CD14-positive monocyte (primary cell): ENCODE measurements at regions not wholly inside any gene's neighbourhood (a gene's known extent, or its start where the extent isn't known, plus 50 kb on each side); places are given as distances from the start of the nearest gene placed in this dataset.

Experiments used
- DNase-seq, 3 donors: peaks; one replicate each; pipeline ENCODE4 v3.0.0-alpha.2; 2011 to 2022
- H2AFZ ChIP-seq: 2 replicates; pipeline ENCODE4 v1.6.0; 2012; ENCODE audit warnings: mild to moderate bottlenecking, low read depth, low read length, inconsistent platforms; ENCODE audit not compliant: insufficient read depth, poor library complexity, severe bottlenecking
- H3K27ac ChIP-seq, 2 donors: 1 replicate in 1 of 2; 2 replicates in 1 of 2; pipeline ENCODE4 v1.5.1; 2012 to 2013; ENCODE audit warnings: low read length in 2 of 2, control low read depth in 1 of 2, inconsistent platforms in 1 of 2, low read depth in 1 of 2, mild to moderate bottlenecking in 1 of 2
- H3K27me3 ChIP-seq, 2 donors: one replicate each; pipeline versions ENCODE4 v1.6.0 to v1.6.1; 2011 to 2013; ENCODE audit warnings: low read length in 2 of 2; ENCODE audit not compliant: control insufficient read depth in 2 of 2, insufficient read depth in 2 of 2
- H3K36me3 ChIP-seq, 2 donors: replicated peaks in 1 of 2; 1 replicate in 1 of 2; 2 replicates in 1 of 2; pipeline versions ENCODE4 v1.5.1 to v1.6.1; 2012 to 2013; ENCODE audit warnings: low read length in 2 of 2, control low read depth in 1 of 2, inconsistent platforms in 1 of 2, mild to moderate bottlenecking in 1 of 2; ENCODE audit not compliant: insufficient read depth in 2 of 2, control insufficient read depth in 1 of 2
- H3K4me1 ChIP-seq, 2 donors: 1 replicate in 1 of 2; 2 replicates in 1 of 2; pipeline versions ENCODE4 v1.5.1 to v1.6.1; 2012 to 2013; ENCODE audit warnings: low read length in 2 of 2, control low read depth in 1 of 2, inconsistent platforms in 1 of 2, mild to moderate bottlenecking in 1 of 2, moderate library complexity in 1 of 2; ENCODE audit not compliant: insufficient read depth in 2 of 2, control insufficient read depth in 1 of 2
- H3K4me2 ChIP-seq: replicated peaks from 2 replicates; pipeline ENCODE3; 2012; ENCODE audit warnings: low read length, moderate library complexity, mild to moderate bottlenecking; ENCODE audit not compliant: poor library complexity, severe bottlenecking; ENCODE audit errors: extremely low read depth
- H3K4me3 ChIP-seq, 3 experiments: fragments of 200-600 bp in 1 of 3; sonication (generic) in 1 of 3; replicated peaks in 1 of 3; 1 replicate in 2 of 3; 2 replicates in 1 of 3; pipeline ENCODE4 v1.5.1; 2011 to 2013; ENCODE audit warnings: low read length in 3 of 3, mild to moderate bottlenecking in 3 of 3, control low read depth in 2 of 3, low read depth in 2 of 3, inconsistent platforms in 1 of 3, moderate library complexity in 1 of 3
- H3K79me2 ChIP-seq: 2 replicates; pipeline ENCODE4 v1.6.0; 2012; ENCODE audit warnings: mild to moderate bottlenecking, control low read depth, inconsistent platforms, low read length, moderate library complexity; ENCODE audit not compliant: insufficient read depth
- H3K9ac ChIP-seq: 2 replicates; pipeline ENCODE4 v1.6.0; 2017; ENCODE audit warnings: low read length, mild to moderate bottlenecking; ENCODE audit not compliant: insufficient read depth, poor library complexity, severe bottlenecking
- H3K9me3 ChIP-seq, 2 donors: replicated peaks in 1 of 2; 1 replicate in 1 of 2; 2 replicates in 1 of 2; pipeline versions ENCODE4 v1.5.1 to v1.6.1; 2012 to 2013; ENCODE audit warnings: low read length in 2 of 2, control low read depth in 1 of 2; ENCODE audit not compliant: control insufficient read depth in 1 of 2, insufficient read depth in 1 of 2
- H4K20me1 ChIP-seq: 2 replicates; pipeline ENCODE4 v1.6.0; 2012; ENCODE audit warnings: mild to moderate bottlenecking, low read length, control low read depth, moderate library complexity; ENCODE audit not compliant: insufficient read depth
- H3K27ac Mint-ChIP-seq, 7 donors: one replicate each; pipeline ENCODE4 v1.8.0; 2020; ENCODE audit warnings: mild to moderate bottlenecking in 7 of 7, mixed read lengths in 7 of 7, moderate library complexity in 6 of 7, inconsistent platforms in 2 of 7
- H3K27me3 Mint-ChIP-seq, 3 donors: one replicate each; pipeline ENCODE4 v1.8.0; 2021 to 2022; ENCODE audit warnings: low read depth in 3 of 3, mild to moderate bottlenecking in 3 of 3, mixed read lengths in 3 of 3, moderate library complexity in 3 of 3, inconsistent platforms in 1 of 3
- H3K36me3 Mint-ChIP-seq, 2 donors: one replicate each; pipeline ENCODE4 v1.8.0; 2020; ENCODE audit warnings: mixed read lengths in 2 of 2, inconsistent platforms in 1 of 2, mild to moderate bottlenecking in 1 of 2
- H3K4me1 Mint-ChIP-seq: one replicate; pipeline ENCODE4 v1.8.0; 2020; ENCODE audit warnings: mild to moderate bottlenecking, mixed read lengths
- H3K4me3 Mint-ChIP-seq, 2 donors: one replicate each; pipeline ENCODE4 v1.8.0; 2020; ENCODE audit warnings: mild to moderate bottlenecking in 2 of 2, mixed read lengths in 2 of 2, moderate library complexity in 1 of 2
- H3K9me3 Mint-ChIP-seq, 7 donors: one replicate each; pipeline ENCODE4 v1.8.0; 2020 to 2022; ENCODE audit warnings: mixed read lengths in 7 of 7, mild to moderate bottlenecking in 6 of 7, moderate library complexity in 6 of 7, inconsistent platforms in 2 of 7
- CTCF ChIP-seq: fragments of 200-600 bp; IDR thresholded peaks from one replicate; pipeline ENCODE4 v1.8.0; 2022; ENCODE audit warnings: antibody characterized with exemption, mild to moderate bottlenecking
- WGBS: methylation state at CpG from one replicate; pipeline ENCODE4 v1.1.5; 2013; ENCODE audit warnings: missing lambda C conversion rate; ENCODE audit not compliant: insufficient coverage; 5-methylcytosine and 5-hydroxymethylcytosine counted together
- intact Hi-C, 2 donors: fragments of 100-400 bp; cut with micrococcal nuclease; formaldehyde crosslinking; loops; one replicate each; pipeline versions ENCODE4 v1.15.0 to v1.15.1; 2023

GRCh38 chr10:107336061-107336460, 171.6 kb upstream of the SORCS1 start:
- no peak for TF ChIP-seq CTCF
- H3K4me3 Mint-ChIP-seq = no peak overlapping the region
- no peak overlapping the region for H3K9ac ChIP-seq
- DNase-seq = no peak
- no peak overlapping the region for H3K27ac Mint-ChIP-seq
- no peak overlapping the region for H2AFZ ChIP-seq
- H3K9me3 Mint-ChIP-seq = peaks cover 0 to 12% (median 1%) of the 10 kb centered on the region in 7 donors
- intact Hi-C loops = no loop called here
- no peaks in the 10 kb centered on the region for H3K36me3 ChIP-seq
- no peaks in the 10 kb centered on the region for H3K4me1 Mint-ChIP-seq
- no peak overlapping the region for H3K4me3 ChIP-seq
- peaks cover 10 to 11% of the 10 kb centered on the region in 2 donors for H3K9me3 ChIP-seq
- H3K79me2 ChIP-seq = no peaks in the 10 kb centered on the region
- H3K36me3 Mint-ChIP-seq = no peaks in the 10 kb centered on the region
- WGBS = 80% methylated on average over 4 of the region's 5 CpGs
- H3K27me3 Mint-ChIP-seq = peaks cover 0 to 2% (median 0%) of the 10 kb centered on the region in 3 donors
- H3K4me1 ChIP-seq = no peaks in the 10 kb centered on the region
- no peak overlapping the region for H3K27ac ChIP-seq
- no peaks in the 10 kb centered on the region for H3K27me3 ChIP-seq
- H3K4me2 ChIP-seq = no peak overlapping the region
- H4K20me1 ChIP-seq = no peaks in the 10 kb centered on the region

- Histone ChIP-seq H2AFZ (no peak overlapping the region), H3K4me3 (no peak overlapping the region), H3K9ac (no peak overlapping the region), H3K36me3 (no peaks in the 10 kb centered on the region), H3K4me2 (no peak overlapping the region), H3K9me3 (no peaks in the 10 kb centered on the region), H4K20me1 (no peaks in the 10 kb centered on the region), H3K27me3 (no peaks in the 10 kb centered on the region), H3K4me1 (no peaks in the 10 kb centered on the region), H3K79me2 (no peaks in the 10 kb centered on the region), H3K27ac (no peak overlapping the region)
- TF ChIP-seq CTCF = no peak
- intact Hi-C loops = no loop called here
- no peak overlapping the region for H3K4me3 Mint-ChIP-seq
- no peaks in the 10 kb centered on the region for H3K4me1 Mint-ChIP-seq
- no CpG with 5 or more reads among the region's 1 CpG for WGBS
- H3K36me3 Mint-ChIP-seq = no peaks in the 10 kb centered on the region
- H3K27ac Mint-ChIP-seq = no peak overlapping the region
- DNase-seq = no peak
- H3K27me3 Mint-ChIP-seq = no peaks in the 10 kb centered on the region
- peaks cover 0 to 2% (median 0%) of the 10 kb centered on the region in 7 donors for H3K9me3 Mint-ChIP-seq
These were observed 153.1 kb upstream of the SORCS1 start for GRCh38 chr10:107317592-107317991.
